BLaER1 treated with 17β-estradiol and CSF1 and Interleukin-3, amounts not matched to agents 10 nM and 100 nM (cell line): ENCODE measurements at regions not wholly inside any gene's neighbourhood (a gene's known extent, or its start where the extent isn't known, plus 50 kb on each side); places are given as distances from the start of the nearest gene placed in this dataset.

ENCODE experiments used
- H3K27ac ChIP-seq, 11 experiments: shearing (Covaris generic); formaldehyde crosslinking; 2 replicates each; pipeline ENCODE4 v1.8.1; 2022
- H3K27me3 ChIP-seq, 11 experiments: shearing (Covaris generic); formaldehyde crosslinking; 2 replicates each; pipeline ENCODE4 v1.8.1; 2022
- H3K36me3 ChIP-seq, 11 experiments: shearing (Covaris generic); formaldehyde crosslinking; 2 replicates each; pipeline ENCODE4 v1.8.1; 2022
- H3K4me1 ChIP-seq, 10 experiments: shearing (Covaris generic); formaldehyde crosslinking; 2 replicates each; pipeline ENCODE4 v1.8.1; 2022
- H3K4me2 ChIP-seq, 11 experiments: shearing (Covaris generic); formaldehyde crosslinking; 2 replicates each; pipeline ENCODE4 v1.8.1; 2022
- H3K4me3 ChIP-seq, 10 experiments: shearing (Covaris generic); formaldehyde crosslinking; 2 replicates each; pipeline ENCODE4 v1.8.1; 2022
- H3K9ac ChIP-seq, 11 experiments: shearing (Covaris generic); formaldehyde crosslinking; 2 replicates each; pipeline ENCODE4 v1.8.1; 2022
- H3K9me3 ChIP-seq, 11 experiments: shearing (Covaris generic); formaldehyde crosslinking; replicated peaks in 1 of 11; 2 replicates each; pipeline ENCODE4 v1.8.1; 2022
- H4K20me1 ChIP-seq, 11 experiments: shearing (Covaris generic); formaldehyde crosslinking; 2 replicates each; pipeline ENCODE4 v1.8.1; 2022
- Cebpa-rat ChIP-seq, 11 experiments: shearing (Covaris generic); IDR thresholded peaks; 2 replicates each; pipeline ENCODE4 v1.8.1; 2022

- H3K27ac ChIP-seq, result no peak overlapping the region
- no peaks in the 10 kb centered on the region for H4K20me1 ChIP-seq
- no peak overlapping the region for H3K4me2 ChIP-seq
- H3K9ac ChIP-seq, result no peak overlapping the region
- no peaks in the 10 kb centered on the region for H3K27me3 ChIP-seq
- no peaks in the 10 kb centered on the region for H3K9me3 ChIP-seq
- peaks cover 0 to 17% (median 12%) of the 10 kb centered on the region in 10 experiments; a peak in 15 of 20 replicates for H3K4me1 ChIP-seq
- H3K36me3 ChIP-seq, result no peaks in the 10 kb centered on the region
- no peak overlapping the region for H3K4me3 ChIP-seq
- TF ChIP-seq Cebpa-rat (IDR thresholded peaks at IDR 0.05), result no peak
Observed at GRCh38 chr15:92290359-92290992, 103.2 kb upstream of the ST8SIA2 start.

- Histone ChIP-seq H3K27me3 (no peaks in the 10 kb centered on the region), H3K9ac (no peak overlapping the region), H3K4me1 (peaks cover 0 to 17% (median 12%) of the 10 kb centered on the region in 10 experiments; a peak in 15 of 20 replicates), H3K36me3 (no peaks in the 10 kb centered on the region), H3K27ac (no peak overlapping the region), H3K9me3 (no peaks in the 10 kb centered on the region; a peak in 1 of 22 replicates), H3K4me3 (no peak overlapping the region), H3K4me2 (no peak overlapping the region), H4K20me1 (no peaks in the 10 kb centered on the region)
- no peak for TF ChIP-seq Cebpa-rat (IDR thresholded peaks at IDR 0.05)
Observed at GRCh38 chr15:92291900-92292299, 101.8 kb upstream of the ST8SIA2 start.

- no peak overlapping the region for H3K27ac ChIP-seq
- H3K4me2 ChIP-seq, result no peak overlapping the region
- no peaks in the 10 kb centered on the region for H4K20me1 ChIP-seq
- no peak for TF ChIP-seq Cebpa-rat (IDR thresholded peaks at IDR 0.05)
- H3K36me3 ChIP-seq, result no peaks in the 10 kb centered on the region
- H3K4me3 ChIP-seq, result no peak overlapping the region
- no peaks in the 10 kb centered on the region; a peak in 1 of 20 replicates for H3K4me1 ChIP-seq
- H3K9me3 ChIP-seq, result peaks cover 0 to 7% (median 0%) of the 10 kb centered on the region in 11 experiments; a peak in 3 of 22 replicates
- H3K27me3 ChIP-seq, result no peaks in the 10 kb centered on the region
- H3K9ac ChIP-seq, result no peak overlapping the region
Observed at GRCh38 chr15:92294759-92295158, 98.9 kb upstream of the ST8SIA2 start.

- no peak for TF ChIP-seq Cebpa-rat (IDR thresholded peaks at IDR 0.05)
- H3K4me3 ChIP-seq, result no peak overlapping the region
- peaks cover 14 to 27% (median 21%) of the 10 kb centered on the region in 11 experiments; a peak in 21 of 22 replicates for H3K9me3 ChIP-seq
- no peaks in the 10 kb centered on the region for H3K27me3 ChIP-seq
- H3K36me3 ChIP-seq, result no peaks in the 10 kb centered on the region
- peak overlapping the region in 8 of 11 experiments; percentile 39 to 82 (median 77); a peak in 17 of 22 replicates for H3K4me2 ChIP-seq
- H3K4me1 ChIP-seq, result peaks cover 19 to 36% (median 34%) of the 10 kb centered on the region in 10 experiments
- H4K20me1 ChIP-seq, result no peaks in the 10 kb centered on the region
- H3K27ac ChIP-seq, result no peak overlapping the region
- peak overlapping the region in 1 of 11 experiments; percentile 41; a peak in 1 of 22 replicates for H3K9ac ChIP-seq
Observed at GRCh38 chr15:92304223-92304975, 89.3 kb upstream of the ST8SIA2 start.

- peaks cover 14 to 22% (median 20%) of the 10 kb centered on the region in 11 experiments; a peak in 21 of 22 replicates for H3K9me3 ChIP-seq
Observed at GRCh38 chr15:92305343-92305742, 88.3 kb upstream of the ST8SIA2 start.

GRCh38 chr15:92306663-92307062 lies 87.0 kb upstream of the ST8SIA2 start:
- Histone ChIP-seq H3K27ac (peak overlapping the region in 10 of 11 experiments; percentile 6 to 74 (median 58); a peak in 17 of 22 replicates), H3K9ac (peak overlapping the region in 7 of 11 experiments; percentile 5 to 58 (median 43); a peak in 9 of 22 replicates), H3K9me3 (peaks cover 5 to 12% (median 11%) of the 10 kb centered on the region in 11 experiments; a peak in 21 of 22 replicates), H3K4me1 (peaks cover 19 to 36% (median 34%) of the 10 kb centered on the region in 10 experiments), H3K36me3 (no peaks in the 10 kb centered on the region), H3K4me3 (peak overlapping the region in 1 of 10 experiments; percentile 26; a peak in 1 of 20 replicates), H3K4me2 (peak overlapping the region; percentile 39 to 82 (median 76)), H4K20me1 (no peaks in the 10 kb centered on the region), H3K27me3 (no peaks in the 10 kb centered on the region)
- no peak for TF ChIP-seq Cebpa-rat (IDR thresholded peaks at IDR 0.05)

More at GRCh38 chr15:92305343-92305742, 88.3 kb upstream of the ST8SIA2 start:
- Histone ChIP-seq H3K4me1 (peaks cover 19 to 36% (median 34%) of the 10 kb centered on the region in 10 experiments), H3K36me3 (no peaks in the 10 kb centered on the region), H3K27ac (peak overlapping the region in 7 of 11 experiments; percentile 22 to 74 (median 59); a peak in 10 of 22 replicates), H3K9ac (peak overlapping the region in 1 of 11 experiments; percentile 58; a peak in 2 of 22 replicates), H3K27me3 (no peaks in the 10 kb centered on the region), H4K20me1 (no peaks in the 10 kb centered on the region), H3K4me2 (peak overlapping the region; percentile 39 to 82 (median 76); a peak in 21 of 22 replicates), H3K4me3 (no peak overlapping the region)
- no peak for TF ChIP-seq Cebpa-rat (IDR thresholded peaks at IDR 0.05)

GRCh38 chr15:92315144-92315543 lies 78.5 kb upstream of the ST8SIA2 start:
- no peaks in the 10 kb centered on the region for H3K27me3 ChIP-seq
- no peak overlapping the region for H3K4me2 ChIP-seq
- H3K4me1 ChIP-seq, result no peaks in the 10 kb centered on the region
- no peak overlapping the region for H3K27ac ChIP-seq
- H4K20me1 ChIP-seq, result no peaks in the 10 kb centered on the region
- H3K36me3 ChIP-seq, result no peaks in the 10 kb centered on the region
- no peak for TF ChIP-seq Cebpa-rat (IDR thresholded peaks at IDR 0.05)
- no peak overlapping the region for H3K9ac ChIP-seq
- peaks cover 0 to 8% (median 0%) of the 10 kb centered on the region in 11 experiments; a peak in 4 of 22 replicates for H3K9me3 ChIP-seq
- no peak overlapping the region for H3K4me3 ChIP-seq

- Histone ChIP-seq H3K9ac (no peak overlapping the region), H3K4me1 (no peaks in the 10 kb centered on the region), H3K36me3 (no peaks in the 10 kb centered on the region), H3K27ac (no peak overlapping the region), H3K4me3 (no peak overlapping the region), H3K9me3 (peaks cover 0 to 8% (median 0%) of the 10 kb centered on the region in 11 experiments; a peak in 4 of 22 replicates), H3K4me2 (no peak overlapping the region), H3K27me3 (no peaks in the 10 kb centered on the region), H4K20me1 (no peaks in the 10 kb centered on the region)
- no peak for TF ChIP-seq Cebpa-rat (IDR thresholded peaks at IDR 0.05)
Observed at GRCh38 chr15:92315595-92316211, 78.0 kb upstream of the ST8SIA2 start.
